ENCODE measurements at regions not wholly inside any gene's neighbourhood (a gene's known extent, or its start where the extent isn't known, plus 50 kb on each side); places are given as distances from the start of the nearest gene placed in this dataset.

DNA sequence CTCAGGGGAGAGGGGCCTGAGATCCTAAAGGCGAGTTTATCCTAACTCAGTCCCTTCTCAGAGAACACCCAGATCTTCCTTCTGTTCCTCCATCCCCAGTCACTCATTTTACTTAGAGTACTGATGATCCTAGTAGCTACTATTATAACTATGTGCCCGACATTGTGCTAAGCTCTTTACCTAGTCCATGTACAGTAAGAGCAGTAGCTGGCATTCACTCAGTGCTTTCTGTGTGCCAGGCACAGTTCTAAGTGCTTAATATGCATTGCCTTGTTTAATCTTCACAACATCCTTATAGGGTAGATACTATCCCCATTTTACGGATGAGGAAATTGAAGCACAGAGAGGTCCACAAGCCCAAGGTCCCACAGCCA is 58.3 kb downstream of the FRMPD3 start:
- no peaks in the 10 kb centered on the region for H3K9me3 ChIP-seq (ENCODE audit: control insufficient read depth, insufficient read depth, low read depth, low read length)
- H3K4me1 ChIP-seq (ENCODE audit: control insufficient read depth, insufficient read depth, low read length), result no peaks in the 10 kb centered on the region
- H3K27ac ChIP-seq (ENCODE audit: extremely low read depth, low read depth, low read length), result no peak overlapping the region
- ChIA-PET CTCF (no interaction called here), POLR2A (no interaction called here)
- no peak overlapping the region for H3K4me3 ChIP-seq (ENCODE audit: low read depth, low read length)
- no peaks in the 10 kb centered on the region for H3K36me3 ChIP-seq (ENCODE audit: control insufficient read depth in 2 of 2, insufficient read depth in 1 of 2, low read length in 2 of 2)
- TF ChIP-seq ZNF629 (tag by site-specific recombination; IDR thresholded peaks at IDR 0.05) (no peak), ZNF391 (tag by site-specific recombination; IDR thresholded peaks at IDR 0.05; ENCODE audit: borderline replicate concordance, low read depth) (no peak), ZNF174 (tag by site-specific recombination; IDR thresholded peaks at IDR 0.05) (no peak), YY2 (tag by site-specific recombination; IDR thresholded peaks at IDR 0.05) (no peak), ZNF214 (tag by site-specific recombination; IDR thresholded peaks at IDR 0.05; ENCODE audit: borderline replicate concordance) (no peak), ZNF843 (tag by site-specific recombination; IDR thresholded peaks at IDR 0.05) (no peak), MZF1 (tag by site-specific recombination; IDR thresholded peaks at IDR 0.05; ENCODE audit: borderline replicate concordance) (no peak), ZNF266 (tag by site-specific recombination; IDR thresholded peaks at IDR 0.05; ENCODE audit: low read depth) (no peak)
- TF ChIP-seq, protein P1, sequence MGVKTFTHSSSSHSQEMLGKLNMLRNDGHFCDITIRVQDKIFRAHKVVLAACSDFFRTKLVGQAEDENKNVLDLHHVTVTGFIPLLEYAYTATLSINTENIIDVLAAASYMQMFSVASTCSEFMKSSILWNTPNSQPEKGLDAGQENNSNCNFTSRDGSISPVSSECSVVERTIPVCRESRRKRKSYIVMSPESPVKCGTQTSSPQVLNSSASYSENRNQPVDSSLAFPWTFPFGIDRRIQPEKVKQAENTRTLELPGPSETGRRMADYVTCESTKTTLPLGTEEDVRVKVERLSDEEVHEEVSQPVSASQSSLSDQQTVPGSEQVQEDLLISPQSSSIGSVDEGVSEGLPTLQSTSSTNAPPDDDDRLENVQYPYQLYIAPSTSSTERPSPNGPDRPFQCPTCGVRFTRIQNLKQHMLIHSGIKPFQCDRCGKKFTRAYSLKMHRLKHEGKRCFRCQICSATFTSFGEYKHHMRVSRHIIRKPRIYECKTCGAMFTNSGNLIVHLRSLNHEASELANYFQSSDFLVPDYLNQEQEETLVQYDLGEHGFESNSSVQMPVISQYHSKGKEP (tag by site-specific recombination; IDR thresholded peaks at IDR 0.05), result no peak
- TF ChIP-seq, protein P2, sequence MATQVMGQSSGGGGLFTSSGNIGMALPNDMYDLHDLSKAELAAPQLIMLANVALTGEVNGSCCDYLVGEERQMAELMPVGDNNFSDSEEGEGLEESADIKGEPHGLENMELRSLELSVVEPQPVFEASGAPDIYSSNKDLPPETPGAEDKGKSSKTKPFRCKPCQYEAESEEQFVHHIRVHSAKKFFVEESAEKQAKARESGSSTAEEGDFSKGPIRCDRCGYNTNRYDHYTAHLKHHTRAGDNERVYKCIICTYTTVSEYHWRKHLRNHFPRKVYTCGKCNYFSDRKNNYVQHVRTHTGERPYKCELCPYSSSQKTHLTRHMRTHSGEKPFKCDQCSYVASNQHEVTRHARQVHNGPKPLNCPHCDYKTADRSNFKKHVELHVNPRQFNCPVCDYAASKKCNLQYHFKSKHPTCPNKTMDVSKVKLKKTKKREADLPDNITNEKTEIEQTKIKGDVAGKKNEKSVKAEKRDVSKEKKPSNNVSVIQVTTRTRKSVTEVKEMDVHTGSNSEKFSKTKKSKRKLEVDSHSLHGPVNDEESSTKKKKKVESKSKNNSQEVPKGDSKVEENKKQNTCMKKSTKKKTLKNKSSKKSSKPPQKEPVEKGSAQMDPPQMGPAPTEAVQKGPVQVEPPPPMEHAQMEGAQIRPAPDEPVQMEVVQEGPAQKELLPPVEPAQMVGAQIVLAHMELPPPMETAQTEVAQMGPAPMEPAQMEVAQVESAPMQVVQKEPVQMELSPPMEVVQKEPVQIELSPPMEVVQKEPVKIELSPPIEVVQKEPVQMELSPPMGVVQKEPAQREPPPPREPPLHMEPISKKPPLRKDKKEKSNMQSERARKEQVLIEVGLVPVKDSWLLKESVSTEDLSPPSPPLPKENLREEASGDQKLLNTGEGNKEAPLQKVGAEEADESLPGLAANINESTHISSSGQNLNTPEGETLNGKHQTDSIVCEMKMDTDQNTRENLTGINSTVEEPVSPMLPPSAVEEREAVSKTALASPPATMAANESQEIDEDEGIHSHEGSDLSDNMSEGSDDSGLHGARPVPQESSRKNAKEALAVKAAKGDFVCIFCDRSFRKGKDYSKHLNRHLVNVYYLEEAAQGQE (tag by site-specific recombination; IDR thresholded peaks at IDR 0.05), result no peak

DNA sequence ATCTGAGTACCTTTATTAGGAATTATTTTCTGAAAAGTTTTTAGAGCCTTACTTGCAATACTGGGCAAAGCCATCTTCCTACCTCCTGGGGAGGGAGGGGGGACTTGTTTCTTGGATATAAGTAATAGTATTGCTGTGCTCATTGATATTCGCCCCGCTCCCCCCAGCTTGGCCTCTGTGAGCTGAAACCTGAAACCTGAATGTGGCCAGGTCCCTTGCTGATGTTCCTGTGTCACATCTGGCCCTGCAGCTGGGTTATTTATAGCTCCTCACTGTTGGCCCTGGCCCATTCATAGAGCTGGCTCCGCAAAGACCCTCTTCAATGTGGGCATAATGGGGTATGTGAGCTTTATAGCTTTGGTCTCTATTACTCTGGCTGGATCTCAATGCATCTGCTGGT is 59.5 kb downstream of the FRMPD3 start:
- H3K27ac ChIP-seq (ENCODE audit: extremely low read depth, low read depth, low read length), result no peak overlapping the region
- no peak overlapping the region for H3K4me3 ChIP-seq (ENCODE audit: low read depth, low read length)
- no peaks in the 10 kb centered on the region for H3K9me3 ChIP-seq (ENCODE audit: control insufficient read depth, insufficient read depth, low read depth, low read length)
- CTCF ChIA-PET, result no interaction called here
- H3K36me3 ChIP-seq (ENCODE audit: control insufficient read depth in 2 of 2, insufficient read depth in 1 of 2, low read length in 2 of 2), result no peaks in the 10 kb centered on the region
- TF ChIP-seq OVOL3 (tag by site-specific recombination; IDR thresholded peaks at IDR 0.05), result no peak
- POLR2A ChIA-PET, result no interaction called here
- no peaks in the 10 kb centered on the region for H3K4me1 ChIP-seq (ENCODE audit: control insufficient read depth, insufficient read depth, low read length)

DNA sequence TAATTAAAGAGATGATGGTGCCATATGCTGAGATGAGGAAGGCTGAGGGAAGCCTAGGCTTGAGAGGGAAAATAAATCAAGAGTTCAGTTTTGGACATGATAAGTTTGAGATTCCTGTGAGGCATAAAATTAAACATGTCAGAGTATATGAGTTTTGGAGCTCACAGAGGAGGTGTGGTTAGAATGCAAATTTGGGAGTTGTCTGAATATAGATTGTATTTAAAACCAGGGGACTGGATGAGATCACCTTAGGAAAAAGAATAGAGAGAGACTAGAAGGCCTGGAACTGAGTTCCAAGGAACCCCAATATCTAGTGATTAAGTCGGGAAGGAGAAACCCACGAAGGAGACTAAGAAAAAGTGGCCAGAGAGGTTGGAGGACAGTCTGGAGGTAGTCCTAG is 65.5 kb downstream of the FRMPD3 start:
- H3K27ac ChIP-seq (ENCODE audit: extremely low read depth, low read depth, low read length), result no peak overlapping the region

More for the DNA sequence above, 65.5 kb downstream of the FRMPD3 start:
- Histone ChIP-seq H3K9me3 (ENCODE audit: control insufficient read depth, insufficient read depth, low read depth, low read length) (no peaks in the 10 kb centered on the region), H3K4me3 (ENCODE audit: low read depth, low read length) (no peak overlapping the region), H3K36me3 (ENCODE audit: control insufficient read depth in 2 of 2, insufficient read depth in 1 of 2, low read length in 2 of 2) (no peaks in the 10 kb centered on the region), H3K4me1 (ENCODE audit: control insufficient read depth, insufficient read depth, low read length) (no peaks in the 10 kb centered on the region)
- no peak for TF ChIP-seq ZNF211 (tag by site-specific recombination; IDR thresholded peaks at IDR 0.05; ENCODE audit: low read depth)
- TF ChIP-seq, protein P3, sequence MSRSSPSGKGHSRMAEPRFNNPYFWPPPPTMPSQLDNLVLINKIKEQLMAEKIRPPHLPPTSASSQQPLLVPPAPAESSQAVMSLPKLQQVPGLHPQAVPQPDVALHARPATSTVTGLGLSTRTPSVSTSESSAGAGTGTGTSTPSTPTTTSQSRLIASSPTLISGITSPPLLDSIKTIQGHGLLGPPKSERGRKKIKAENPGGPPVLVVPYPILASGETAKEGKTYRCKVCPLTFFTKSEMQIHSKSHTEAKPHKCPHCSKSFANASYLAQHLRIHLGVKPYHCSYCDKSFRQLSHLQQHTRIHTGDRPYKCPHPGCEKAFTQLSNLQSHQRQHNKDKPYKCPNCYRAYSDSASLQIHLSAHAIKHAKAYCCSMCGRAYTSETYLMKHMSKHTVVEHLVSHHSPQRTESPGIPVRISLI (tag by site-specific recombination; IDR thresholded peaks at IDR 0.05), result no peak
- TF ChIP-seq, protein P4, sequence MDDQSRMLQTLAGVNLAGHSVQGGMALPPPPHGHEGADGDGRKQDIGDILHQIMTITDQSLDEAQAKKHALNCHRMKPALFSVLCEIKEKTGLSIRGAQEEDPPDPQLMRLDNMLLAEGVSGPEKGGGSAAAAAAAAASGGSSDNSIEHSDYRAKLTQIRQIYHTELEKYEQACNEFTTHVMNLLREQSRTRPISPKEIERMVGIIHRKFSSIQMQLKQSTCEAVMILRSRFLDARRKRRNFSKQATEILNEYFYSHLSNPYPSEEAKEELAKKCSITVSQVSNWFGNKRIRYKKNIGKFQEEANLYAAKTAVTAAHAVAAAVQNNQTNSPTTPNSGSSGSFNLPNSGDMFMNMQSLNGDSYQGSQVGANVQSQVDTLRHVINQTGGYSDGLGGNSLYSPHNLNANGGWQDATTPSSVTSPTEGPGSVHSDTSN (CRISPR knock-in tag; IDR thresholded peaks at IDR 0.05), result no peak
- no peak for TF ChIP-seq ZNF155 (tag by site-specific recombination; IDR thresholded peaks at IDR 0.05)
- TF ChIP-seq ZNF549 (tag by site-specific recombination; IDR thresholded peaks at IDR 0.05), result no peak
- TF ChIP-seq ZNF391 (tag by site-specific recombination; IDR thresholded peaks at IDR 0.05; ENCODE audit: borderline replicate concordance, low read depth), result no peak
- no peak for TF ChIP-seq ZNF266 (tag by site-specific recombination; IDR thresholded peaks at IDR 0.05; ENCODE audit: low read depth)
- no peak for TF ChIP-seq ZNF791 (tag by site-specific recombination; IDR thresholded peaks at IDR 0.05)
- TF ChIP-seq, protein P5, sequence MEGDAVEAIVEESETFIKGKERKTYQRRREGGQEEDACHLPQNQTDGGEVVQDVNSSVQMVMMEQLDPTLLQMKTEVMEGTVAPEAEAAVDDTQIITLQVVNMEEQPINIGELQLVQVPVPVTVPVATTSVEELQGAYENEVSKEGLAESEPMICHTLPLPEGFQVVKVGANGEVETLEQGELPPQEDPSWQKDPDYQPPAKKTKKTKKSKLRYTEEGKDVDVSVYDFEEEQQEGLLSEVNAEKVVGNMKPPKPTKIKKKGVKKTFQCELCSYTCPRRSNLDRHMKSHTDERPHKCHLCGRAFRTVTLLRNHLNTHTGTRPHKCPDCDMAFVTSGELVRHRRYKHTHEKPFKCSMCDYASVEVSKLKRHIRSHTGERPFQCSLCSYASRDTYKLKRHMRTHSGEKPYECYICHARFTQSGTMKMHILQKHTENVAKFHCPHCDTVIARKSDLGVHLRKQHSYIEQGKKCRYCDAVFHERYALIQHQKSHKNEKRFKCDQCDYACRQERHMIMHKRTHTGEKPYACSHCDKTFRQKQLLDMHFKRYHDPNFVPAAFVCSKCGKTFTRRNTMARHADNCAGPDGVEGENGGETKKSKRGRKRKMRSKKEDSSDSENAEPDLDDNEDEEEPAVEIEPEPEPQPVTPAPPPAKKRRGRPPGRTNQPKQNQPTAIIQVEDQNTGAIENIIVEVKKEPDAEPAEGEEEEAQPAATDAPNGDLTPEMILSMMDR (tag by site-specific recombination; IDR thresholded peaks at IDR 0.05), result no peak
- no peak for TF ChIP-seq MEIS1 (CRISPR knock-in tag; IDR thresholded peaks at IDR 0.05; ENCODE audit: borderline replicate concordance)
- CTCF ChIA-PET, result interaction anchor here (0.6 kb wide), 1 partner anchor 24 kb away, joined by 3 read pairs; no protein-coding TSS in a partner anchor
- POLR2A ChIA-PET, result no interaction called here
